Stimulated activated CD8-positive, alpha-beta memory T cell treated with anti-CD3 and anti-CD28 coated beads, Interleukin-15, amount 100 ng/mL, for 48 hours (primary cell): ENCODE measurements at regions not wholly inside any gene's neighbourhood (a gene's known extent, or its start where the extent isn't known, plus 50 kb on each side); places are given as distances from the start of the nearest gene placed in this dataset.

ENCODE experiments used
- DNase-seq, 2 donors: peaks; one replicate each; pipeline ENCODE4 v3.0.0-alpha.2; 2020; ENCODE audit warnings: low read depth in 2 of 2

GRCh38 chr1:244945109-244945671 is 80.8 kb upstream of the HNRNPU start:
- no peak for DNase-seq

GRCh38 chr1:244941121-244941520 is 76.8 kb upstream of the HNRNPU start:
- no peak for DNase-seq

GRCh38 chr1:244937099-244937498 is 72.8 kb upstream of the HNRNPU start:
- DNase-seq = no peak

- no peak for DNase-seq
Measured at GRCh38 chr1:244920911-244921761, 56.8 kb upstream of the HNRNPU start.

- DNase-seq = no peak
Measured at GRCh38 chr1:244919320-244920282, 55.3 kb upstream of the HNRNPU start.

- peak; percentile 38 to 39 for DNase-seq
Measured at GRCh38 chr1:244918421-244919319, 54.3 kb upstream of the HNRNPU start.

- no peak for DNase-seq
Measured at GRCh38 chr1:244917073-244917670, 52.8 kb upstream of the HNRNPU start.

GRCh38 chr1:244915736-244916135 is 51.4 kb upstream of the HNRNPU start:
- DNase-seq = no peak

GRCh38 chr1:244914761-244915160 is 50.4 kb upstream of the HNRNPU start:
- no peak for DNase-seq
